IMR-90 (cell line): ENCODE measurements at regions not wholly inside any gene's neighbourhood (a gene's known extent, or its start where the extent isn't known, plus 50 kb on each side); places are given as distances from the start of the nearest gene placed in this dataset.
A peak's percentile ranks its signal among the peaks of the same experiment; 100 is the strongest.

Source experiments
- ATAC-seq: fragments of 200-7000 bp; cut with Tn5 transposase; 2 replicates; pipeline ENCODE4 v1.9.1; 2020; ENCODE audit warnings: low read depth, mild to moderate bottlenecking, moderate library complexity
- BruUV-seq: library from RNA; stranded (reverse); fragments of 400-500 nt; replicated peaks from 2 replicates; lab custom pipeline; 2021; lab: Mats Ljungman, UMichigan
- CTCF ChIA-PET: fragments of 300-600 bp; formaldehyde crosslinking; extraction: SDS; loops from one replicate; lab custom pipeline; 2021; ENCODE audit warnings: antibody characterized with exemption; lab: Yijun Ruan, JAX
- POLR2A ChIA-PET: fragments of 300-600 bp; sonication (Branson Sonifier 250); formaldehyde crosslinking; loops from one replicate; lab custom pipeline; 2022; ENCODE audit warnings: antibody characterized with exemption; ENCODE audit not compliant: unreplicated experiment; lab: Charles Lee
- DNase-seq: peaks from one replicate; pipeline ENCODE4 v3.0.0; 2013
- H2AFZ ChIP-seq: replicated peaks from 2 replicates; pipeline ENCODE3; 2013; ENCODE audit warnings: low read length, mild to moderate bottlenecking; ENCODE audit not compliant: poor library complexity
- H2AK5ac ChIP-seq: 2 replicates; pipeline ENCODE4 v1.6.1; 2013; ENCODE audit warnings: low read depth, low read length, inconsistent platforms
- H2AK9ac ChIP-seq: replicated peaks from 2 replicates; pipeline ENCODE3; 2013; ENCODE audit warnings: mild to moderate bottlenecking, low read depth, low read length, moderate library complexity; ENCODE audit not compliant: poor library complexity
- H2BK120ac ChIP-seq: 2 replicates; pipeline ENCODE4 v1.6.1; 2013; ENCODE audit warnings: low read depth, low read length, inconsistent platforms
- H2BK15ac ChIP-seq: 3 replicates; pipeline ENCODE4 v1.6.1; 2013; ENCODE audit warnings: low read depth, low read length, inconsistent platforms
- H2BK20ac ChIP-seq: 2 replicates; pipeline ENCODE4 v1.6.1; 2013; ENCODE audit warnings: low read depth, mild to moderate bottlenecking, inconsistent platforms, low read length, moderate library complexity
- H2BK5ac ChIP-seq: 2 replicates; pipeline ENCODE4 v1.6.1; 2013; ENCODE audit warnings: mild to moderate bottlenecking, low read depth, low read length, inconsistent platforms; ENCODE audit not compliant: poor library complexity, severe bottlenecking
- H3K14ac ChIP-seq: replicated peaks from 2 replicates; pipeline ENCODE4 v1.6.1; 2013; ENCODE audit warnings: low read depth, low read length, inconsistent platforms
- H3K18ac ChIP-seq: 2 replicates; pipeline ENCODE4 v1.6.1; 2013; ENCODE audit warnings: low read depth, low read length, control low read depth
- H3K23ac ChIP-seq: 2 replicates; pipeline ENCODE4 v1.6.1; 2013; ENCODE audit warnings: low read depth, low read length, inconsistent platforms
- H3K27ac ChIP-seq: 2 replicates; pipeline ENCODE4 v1.5.1; 2013; ENCODE audit warnings: mild to moderate bottlenecking, control low read depth, low read length; ENCODE audit not compliant: insufficient read depth
- H3K27me3 ChIP-seq: 2 replicates; pipeline ENCODE4 v1.6.1; 2013; ENCODE audit warnings: low read length; ENCODE audit not compliant: control insufficient read depth, insufficient read depth
- H3K36me3 ChIP-seq: 2 replicates; pipeline ENCODE4 v1.6.1; 2013; ENCODE audit warnings: low read length, mixed read lengths; ENCODE audit not compliant: control insufficient read depth, insufficient read depth
- H3K4ac ChIP-seq: 2 replicates; pipeline ENCODE4 v1.6.1; 2013; ENCODE audit warnings: low read depth, low read length, inconsistent platforms
- H3K4me1 ChIP-seq: 2 replicates; pipeline ENCODE4 v1.6.1; 2013; ENCODE audit warnings: low read length, mixed read lengths; ENCODE audit not compliant: control insufficient read depth, insufficient read depth
- H3K4me2 ChIP-seq: 2 replicates; pipeline ENCODE4 v1.6.1; 2013; ENCODE audit warnings: low read depth, mild to moderate bottlenecking, control low read depth, low read length, moderate library complexity
- H3K4me3 ChIP-seq: 2 replicates; pipeline ENCODE4 v1.5.1; 2013; ENCODE audit warnings: low read depth, mild to moderate bottlenecking, control low read depth, low read length, moderate library complexity; ENCODE audit not compliant: insufficient read depth
- H3K56ac ChIP-seq: 2 replicates; pipeline ENCODE4 v1.6.1; 2013; ENCODE audit warnings: low read length, inconsistent platforms; ENCODE audit not compliant: insufficient read depth; ENCODE audit errors: extremely low read depth
- H3K79me1 ChIP-seq, 2 experiments: 2 replicates each; pipeline ENCODE4 v1.6.1; 2013; ENCODE audit warnings: low read length in 2 of 2, inconsistent platforms in 1 of 2, low read depth in 1 of 2
- H3K9ac ChIP-seq: 2 replicates; pipeline ENCODE4 v1.6.1; 2013; ENCODE audit warnings: low read depth, low read length, control low read depth
- H3K9me1 ChIP-seq: 2 replicates; pipeline ENCODE4 v1.6.1; 2013; ENCODE audit warnings: low read length, inconsistent platforms; ENCODE audit not compliant: insufficient read depth
- H3K9me3 ChIP-seq: 2 replicates; pipeline ENCODE4 v1.6.1; 2013; ENCODE audit warnings: low read length; ENCODE audit not compliant: control insufficient read depth, insufficient read depth
- H4K20me1 ChIP-seq: 2 replicates; pipeline ENCODE4 v1.6.1; 2013; ENCODE audit warnings: low read length, inconsistent platforms; ENCODE audit not compliant: insufficient read depth
- H4K5ac ChIP-seq: 2 replicates; pipeline ENCODE4 v1.6.1; 2013; ENCODE audit warnings: mild to moderate bottlenecking, low read depth, low read length, control low read depth
- H4K8ac ChIP-seq, 2 experiments: 2 replicates each; pipeline ENCODE4 v1.6.1; 2013; ENCODE audit warnings: low read depth in 2 of 2, low read length in 2 of 2, control low read depth in 1 of 2, inconsistent platforms in 1 of 2
- H4K91ac ChIP-seq: 2 replicates; pipeline ENCODE4 v1.6.1; 2013; ENCODE audit warnings: low read depth, low read length, inconsistent platforms; ENCODE audit not compliant: insufficient read depth
- BHLHE40 ChIP-seq: fragments of 150-350 bp; IDR thresholded peaks from 2 replicates; pipeline ENCODE4 v1.6.1; 2016; ENCODE audit warnings: mild to moderate bottlenecking, low read depth, low read length
- CEBPB ChIP-seq: IDR thresholded peaks from 2 replicates; pipeline ENCODE4 v1.6.1; 2012; ENCODE audit warnings: low read depth, low read length, improper control_type of control experiment
- CHD1 ChIP-seq: IDR thresholded peaks from 2 replicates; pipeline ENCODE4 v1.6.1; 2012; ENCODE audit warnings: low read depth, low read length, improper control_type of control experiment
- FOS ChIP-seq: fragments of 150-350 bp; IDR thresholded peaks from 2 replicates; pipeline ENCODE4 v1.6.1; 2016; ENCODE audit warnings: low read depth, low read length
- MAZ ChIP-seq: IDR thresholded peaks from 2 replicates; pipeline ENCODE4 v1.6.1; 2012; ENCODE audit warnings: low read depth, mild to moderate bottlenecking, low read length, improper control_type of control experiment, moderate library complexity, borderline replicate concordance
- MXI1 ChIP-seq: IDR thresholded peaks from 2 replicates; pipeline ENCODE4 v1.6.1; 2012; ENCODE audit warnings: low read depth, mild to moderate bottlenecking, low read length, moderate library complexity, borderline replicate concordance
- RAD21 ChIP-seq: IDR thresholded peaks from 2 replicates; pipeline ENCODE4 v1.6.1; 2012; ENCODE audit warnings: low read length, improper control_type of control experiment
- RCOR1 ChIP-seq: IDR thresholded peaks from 2 replicates; pipeline ENCODE4 v1.6.1; 2012; ENCODE audit warnings: mild to moderate bottlenecking, low read length, improper control_type of control experiment; ENCODE audit not compliant: insufficient replicate concordance
- RFX5 ChIP-seq: IDR thresholded peaks from 2 replicates; pipeline ENCODE4 v1.8.0; 2012; ENCODE audit warnings: low read depth, mild to moderate bottlenecking, low read length, moderate library complexity
- SMC3 ChIP-seq: fragments of 150-350 bp; IDR thresholded peaks from 2 replicates; pipeline ENCODE4 v1.6.1; 2016; ENCODE audit warnings: low read depth, mild to moderate bottlenecking, antibody characterized with exemption, low read length, moderate library complexity
- WGBS, 2 experiments: methylation state at CpG; one replicate each; pipeline versions ENCODE4 v1.1.5 to v1.1.7; 2013; ENCODE audit warnings: missing lambda C conversion rate in 2 of 2; ENCODE audit not compliant: insufficient read length in 1 of 2; ENCODE audit errors: extremely low coverage in 2 of 2; 5-methylcytosine and 5-hydroxymethylcytosine counted together
- dilution Hi-C: fragments of 300-500 bp; cut with HindIII; formaldehyde crosslinking; loops from one replicate; pipeline ENCODE4 v1.14.3; 2018; ENCODE audit warnings: low sequenced_read_pairs; ENCODE audit not compliant: unreplicated experiment
- in situ Hi-C: fragments of 300-500 bp; cut with MboI; formaldehyde crosslinking; loops from 3 replicates; pipeline ENCODE4 v1.14.3; 2019; ENCODE audit warnings: low sequenced_read_pairs, inconsistent platforms, mixed read lengths
- intact Hi-C: fragments of 100-400 bp; cut with micrococcal nuclease; formaldehyde crosslinking; loops from 2 replicates; pipeline ENCODE4 v1.10.0; 2022
- TF ChIP-seq, protein P1 (sequence below): fragments of 150-350 bp; IDR thresholded peaks from 2 replicates; pipeline ENCODE4 v1.6.1; 2017; ENCODE audit warnings: mild to moderate bottlenecking, antibody characterized with exemption, low read length, low read depth
- TF ChIP-seq, protein P2 (sequence below): fragments of 150-350 bp; IDR thresholded peaks from 2 replicates; pipeline ENCODE4 v1.6.1; 2016; ENCODE audit warnings: low read depth, mild to moderate bottlenecking, low read length, moderate library complexity, borderline replicate concordance
- TF ChIP-seq, protein P3 (sequence below): conservative IDR thresholded peaks from 2 replicates; pipeline ENCODE4 v1.5.1; 2012; ENCODE audit warnings: mild to moderate bottlenecking, low read depth, low read length, improper control_type of control experiment

DNA sequence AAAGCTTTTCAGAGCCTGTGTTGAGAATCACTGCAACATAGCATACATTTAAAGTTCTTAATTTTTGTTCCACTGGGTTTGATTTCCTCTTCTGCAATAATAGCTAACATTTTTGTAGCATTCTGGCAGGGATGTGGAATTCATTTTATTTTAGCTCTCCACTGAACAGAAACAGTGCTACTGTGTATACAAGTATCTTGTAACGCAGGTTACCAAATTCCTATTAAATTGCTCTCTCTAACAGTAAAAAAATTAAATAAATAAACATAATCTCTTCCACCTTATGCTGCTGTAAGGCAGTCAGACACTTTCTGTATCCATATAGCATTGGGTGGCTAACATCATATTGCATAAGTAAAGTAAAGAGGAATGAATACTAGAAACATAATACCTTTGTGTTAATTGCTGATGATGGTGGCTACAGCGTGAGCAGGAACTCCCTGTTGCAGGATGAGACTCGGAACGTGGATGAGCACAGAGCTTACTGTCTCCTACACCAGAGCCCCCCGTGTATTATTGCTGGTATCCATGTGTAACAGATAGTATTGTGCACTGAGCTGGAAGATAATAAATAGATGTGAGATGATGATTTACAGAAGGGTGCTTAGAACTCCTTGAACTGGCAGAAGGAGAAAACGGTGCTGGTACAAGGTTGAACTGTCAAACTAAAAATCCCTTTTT lies 276.9 kb upstream of the SNX7 start:
- Histone ChIP-seq H4K8ac (no peak overlapping the region), H4K5ac (no peak overlapping the region), H2BK5ac (no peak overlapping the region), H3K9me3 (no peaks in the 10 kb centered on the region), H3K79me1 (no peaks in the 10 kb centered on the region), H3K18ac (no peak overlapping the region), H2BK20ac (0 out of 2 replicates have a peak overlapping the region, but pooled peaks have one; percentile 14), H2BK15ac (no peak overlapping the region), H3K4me2 (no peak overlapping the region), H3K4me3 (no peak overlapping the region), H3K4me1 (peaks cover 8% of the 10 kb centered on the region), H4K91ac (no peak overlapping the region), H3K23ac (no peak overlapping the region), H3K14ac (0 out of 2 replicates have a peak overlapping the region, but pooled peaks have one; percentile 39), H3K9me1 (no peaks in the 10 kb centered on the region), H3K9ac (no peak overlapping the region), H3K27ac (no peak overlapping the region), H2AFZ (no peak overlapping the region), H2BK120ac (no peak overlapping the region), H3K36me3 (no peaks in the 10 kb centered on the region), H4K20me1 (no peaks in the 10 kb centered on the region), H3K4ac (no peak overlapping the region), H2AK5ac (peak overlapping the region; percentile 11; the same call in 1 of the 2 replicates), H3K27me3 (no peaks in the 10 kb centered on the region), H3K56ac (no peak overlapping the region), H2AK9ac (no peak overlapping the region)
- in situ Hi-C loops, result no loop called here
- TF ChIP-seq, protein P1, sequence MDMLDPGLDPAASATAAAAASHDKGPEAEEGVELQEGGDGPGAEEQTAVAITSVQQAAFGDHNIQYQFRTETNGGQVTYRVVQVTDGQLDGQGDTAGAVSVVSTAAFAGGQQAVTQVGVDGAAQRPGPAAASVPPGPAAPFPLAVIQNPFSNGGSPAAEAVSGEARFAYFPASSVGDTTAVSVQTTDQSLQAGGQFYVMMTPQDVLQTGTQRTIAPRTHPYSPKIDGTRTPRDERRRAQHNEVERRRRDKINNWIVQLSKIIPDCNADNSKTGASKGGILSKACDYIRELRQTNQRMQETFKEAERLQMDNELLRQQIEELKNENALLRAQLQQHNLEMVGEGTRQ, result no peak
- TF ChIP-seq MXI1 (no peak), SMC3 (no peak), CEBPB (no peak), RAD21 (no peak), BHLHE40 (no peak), MAZ (no peak), RCOR1 (no peak), FOS (no peak), CHD1 (no peak), RFX5 (no peak)
- TF ChIP-seq, protein P2, sequence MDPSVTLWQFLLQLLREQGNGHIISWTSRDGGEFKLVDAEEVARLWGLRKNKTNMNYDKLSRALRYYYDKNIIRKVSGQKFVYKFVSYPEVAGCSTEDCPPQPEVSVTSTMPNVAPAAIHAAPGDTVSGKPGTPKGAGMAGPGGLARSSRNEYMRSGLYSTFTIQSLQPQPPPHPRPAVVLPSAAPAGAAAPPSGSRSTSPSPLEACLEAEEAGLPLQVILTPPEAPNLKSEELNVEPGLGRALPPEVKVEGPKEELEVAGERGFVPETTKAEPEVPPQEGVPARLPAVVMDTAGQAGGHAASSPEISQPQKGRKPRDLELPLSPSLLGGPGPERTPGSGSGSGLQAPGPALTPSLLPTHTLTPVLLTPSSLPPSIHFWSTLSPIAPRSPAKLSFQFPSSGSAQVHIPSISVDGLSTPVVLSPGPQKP, result no peak
- TF ChIP-seq, protein P3, sequence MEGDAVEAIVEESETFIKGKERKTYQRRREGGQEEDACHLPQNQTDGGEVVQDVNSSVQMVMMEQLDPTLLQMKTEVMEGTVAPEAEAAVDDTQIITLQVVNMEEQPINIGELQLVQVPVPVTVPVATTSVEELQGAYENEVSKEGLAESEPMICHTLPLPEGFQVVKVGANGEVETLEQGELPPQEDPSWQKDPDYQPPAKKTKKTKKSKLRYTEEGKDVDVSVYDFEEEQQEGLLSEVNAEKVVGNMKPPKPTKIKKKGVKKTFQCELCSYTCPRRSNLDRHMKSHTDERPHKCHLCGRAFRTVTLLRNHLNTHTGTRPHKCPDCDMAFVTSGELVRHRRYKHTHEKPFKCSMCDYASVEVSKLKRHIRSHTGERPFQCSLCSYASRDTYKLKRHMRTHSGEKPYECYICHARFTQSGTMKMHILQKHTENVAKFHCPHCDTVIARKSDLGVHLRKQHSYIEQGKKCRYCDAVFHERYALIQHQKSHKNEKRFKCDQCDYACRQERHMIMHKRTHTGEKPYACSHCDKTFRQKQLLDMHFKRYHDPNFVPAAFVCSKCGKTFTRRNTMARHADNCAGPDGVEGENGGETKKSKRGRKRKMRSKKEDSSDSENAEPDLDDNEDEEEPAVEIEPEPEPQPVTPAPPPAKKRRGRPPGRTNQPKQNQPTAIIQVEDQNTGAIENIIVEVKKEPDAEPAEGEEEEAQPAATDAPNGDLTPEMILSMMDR, result no peak
- peak; percentile 50 for DNase-seq
- ChIA-PET POLR2A (no interaction called here), CTCF (no interaction called here)
- intact Hi-C loops, result no loop called here
- BruUV-seq, result no TSS peak
- no CpG with 5 or more reads among the region's 6 CpGs for WGBS, 2 experiments
- peak; percentile 42 for ATAC-seq
- dilution Hi-C loops, result no loop called here
